Muscle of arm (tissue), 1 donor: ENCODE measurements at regions not wholly inside any gene's neighbourhood (a gene's known extent, or its start where the extent isn't known, plus 50 kb on each side); places are given as distances from the start of the nearest gene placed in this dataset.
"Not testable (repeated sequence)": the region's sequence is repeated elsewhere in the genome, so short reads cannot be mapped to it uniquely, and the experiment has no call there.

Experiments used
- DNase-seq: peaks from one replicate; pipeline ENCODE4 v3.0.0-alpha.2; 2013

- DNase-seq, result not testable (repeated sequence)
These were observed 63.3 kb upstream of the CEP78 start for GRCh38 chr9:78172610-78173009.

- DNase-seq, result no peak
These were observed 64.2 kb upstream of the CEP78 start for GRCh38 chr9:78171651-78172050.

GRCh38 chr9:78169125-78169524 is 66.8 kb upstream of the CEP78 start:
- DNase-seq, result no peak

GRCh38 chr9:78167356-78167755 is 68.5 kb upstream of the CEP78 start:
- DNase-seq, result no peak

GRCh38 chr9:78163834-78164233 is 72.0 kb upstream of the CEP78 start:
- no peak for DNase-seq

- no peak for DNase-seq
These were observed 77.6 kb upstream of the CEP78 start for GRCh38 chr9:78158286-78158685.

- DNase-seq, result no peak
These were observed 84.9 kb upstream of the CEP78 start for GRCh38 chr9:78150983-78151356.

GRCh38 chr9:78150312-78150982 is 85.4 kb upstream of the CEP78 start:
- DNase-seq, result no peak

- no peak for DNase-seq
These were observed 86.1 kb upstream of the CEP78 start for GRCh38 chr9:78149702-78150291.

- DNase-seq, result no peak
These were observed 89.6 kb upstream of the CEP78 start for GRCh38 chr9:78146241-78146640.

- DNase-seq, result no peak
These were observed 91.1 kb upstream of the CEP78 start for GRCh38 chr9:78144663-78145377.

GRCh38 chr9:78144008-78144381 is 91.9 kb upstream of the CEP78 start:
- no peak for DNase-seq

- no peak for DNase-seq
These were observed 92.4 kb upstream of the CEP78 start for GRCh38 chr9:78143281-78144007.

GRCh38 chr9:78142264-78142663 is 93.6 kb upstream of the CEP78 start:
- DNase-seq, result not testable (repeated sequence)

- no peak for DNase-seq
These were observed 102.1 kb upstream of the CEP78 start for GRCh38 chr9:78133751-78134150.

- DNase-seq, result no peak
These were observed 101.1 kb upstream of the GNAQ start for GRCh38 chr9:78132701-78133058.

GRCh38 chr9:78131969-78132700 is 100.5 kb upstream of the GNAQ start:
- DNase-seq, result no peak

- DNase-seq, result no peak
These were observed 99.2 kb upstream of the GNAQ start for GRCh38 chr9:78130853-78131252.

GRCh38 chr9:78130004-78130403 is 98.4 kb upstream of the GNAQ start:
- DNase-seq, result no peak

- DNase-seq, result no peak
These were observed 95.9 kb upstream of the GNAQ start for GRCh38 chr9:78127279-78128225.

- DNase-seq, result no peak
These were observed 92.2 kb upstream of the GNAQ start for GRCh38 chr9:78123808-78124207.
